ENCODE measurements at regions not wholly inside any gene's neighbourhood (a gene's known extent, or its start where the extent isn't known, plus 50 kb on each side); places are given as distances from the start of the nearest gene placed in this dataset.

DNA sequence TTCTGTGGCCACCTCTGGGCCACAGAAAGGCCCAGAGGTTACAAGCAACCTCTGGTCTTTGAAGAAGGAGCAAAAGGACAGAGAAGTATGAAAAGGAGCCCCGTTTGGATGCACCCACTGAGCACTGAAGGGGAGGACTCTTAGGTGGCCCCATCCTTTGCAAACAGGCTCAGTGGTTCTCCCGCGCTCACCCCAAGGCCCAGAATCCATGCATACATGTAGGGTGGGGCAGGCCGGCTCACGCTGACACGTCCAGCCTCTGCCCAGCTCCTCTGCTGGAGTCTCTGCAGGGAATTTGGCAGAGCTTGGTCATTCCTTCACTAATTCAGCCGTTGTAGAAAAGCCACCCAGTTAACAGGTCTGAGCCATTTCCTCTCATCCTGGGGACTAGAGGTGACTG is 61.3 kb upstream of the AJAP1 start:
- TF ChIP-seq POLR2A (IDR thresholded peaks at IDR 0.05): no peak
- TF ChIP-seq CTCF (IDR thresholded peaks at IDR 0.05): no peak
